KMS-11 (cell line): ENCODE measurements at regions not wholly inside any gene's neighbourhood (a gene's known extent, or its start where the extent isn't known, plus 50 kb on each side); places are given as distances from the start of the nearest gene placed in this dataset.

Source experiments
- H2AFZ ChIP-seq: fragments of 200-600 bp; sonication (generic); 2 replicates; pipeline ENCODE4 v1.6.1; 2016; ENCODE audit warnings: antibody characterized with exemption, mixed run types, low read depth
- H3K27ac ChIP-seq: fragments of 200-600 bp; sonication (generic); 2 replicates; pipeline ENCODE4 v1.6.1; 2016; ENCODE audit warnings: mild to moderate bottlenecking, mixed run types
- H3K27me3 ChIP-seq: fragments of 200-600 bp; sonication (generic); 2 replicates; pipeline ENCODE4 v1.6.1; 2017; ENCODE audit warnings: mild to moderate bottlenecking, low read depth, mixed run types, moderate library complexity; ENCODE audit not compliant: insufficient read depth
- H3K36me3 ChIP-seq: fragments of 200-600 bp; sonication (generic); 2 replicates; pipeline ENCODE4 v1.6.1; 2017; ENCODE audit warnings: mild to moderate bottlenecking, mixed run types; ENCODE audit not compliant: insufficient read depth
- H3K4me1 ChIP-seq: fragments of 200-600 bp; sonication (generic); 2 replicates; pipeline ENCODE4 v1.6.1; 2016; ENCODE audit warnings: mild to moderate bottlenecking, low read depth, mixed run types; ENCODE audit not compliant: poor library complexity, severe bottlenecking
- H3K4me2 ChIP-seq: fragments of 200-600 bp; sonication (generic); 2 replicates; pipeline ENCODE4 v1.7.0; 2016; ENCODE audit warnings: mild to moderate bottlenecking, mixed run types
- H3K4me3 ChIP-seq: fragments of 200-600 bp; sonication (generic); IDR thresholded peaks from 2 replicates; pipeline ENCODE4 v1.6.1; 2017; ENCODE audit warnings: low read depth, low read length, mixed read lengths; ENCODE audit not compliant: insufficient read depth
- H3K79me2 ChIP-seq: fragments of 200-600 bp; sonication (generic); 2 replicates; pipeline ENCODE4 v1.6.1; 2016; ENCODE audit warnings: low read depth, mixed run types; ENCODE audit not compliant: insufficient read depth
- H3K9ac ChIP-seq: fragments of 200-600 bp; sonication (generic); 2 replicates; pipeline ENCODE4 v1.6.1; 2016; ENCODE audit warnings: mild to moderate bottlenecking, mixed run types
- H4K20me1 ChIP-seq: fragments of 200-600 bp; sonication (generic); 2 replicates; pipeline ENCODE4 v1.6.1; 2016; ENCODE audit warnings: mild to moderate bottlenecking, mixed run types; ENCODE audit not compliant: insufficient read depth
- CTCF ChIP-seq: fragments of 200-600 bp; sonication (generic); conservative IDR thresholded peaks from 2 replicates; pipeline ENCODE4 v1.6.1; 2017; ENCODE audit warnings: low read depth, mild to moderate bottlenecking, antibody characterized with exemption, low read length, moderate library complexity, mixed read lengths

- no peaks in the 10 kb centered on the region for H4K20me1 ChIP-seq
- H3K36me3 ChIP-seq, result no peaks in the 10 kb centered on the region
- no peak overlapping the region for H3K9ac ChIP-seq
- H3K4me3 ChIP-seq, result no peak overlapping the region
- no peak overlapping the region for H3K4me2 ChIP-seq
- no peak for TF ChIP-seq CTCF
- no peak overlapping the region for H2AFZ ChIP-seq
- no peaks in the 10 kb centered on the region for H3K79me2 ChIP-seq
- no peak overlapping the region for H3K27ac ChIP-seq
- H3K27me3 ChIP-seq, result no peaks in the 10 kb centered on the region
- H3K4me1 ChIP-seq, result peaks cover 4% of the 10 kb centered on the region
These were observed 927.6 kb upstream of the CDH8 start for GRCh38 chr16:62963846-62964245.

- H3K4me2 ChIP-seq, result no peak overlapping the region
- H4K20me1 ChIP-seq, result no peaks in the 10 kb centered on the region
- H3K79me2 ChIP-seq, result no peaks in the 10 kb centered on the region
- H3K27ac ChIP-seq, result no peak overlapping the region
- no peak overlapping the region for H3K9ac ChIP-seq
- H2AFZ ChIP-seq, result no peak overlapping the region
- no peak overlapping the region for H3K4me3 ChIP-seq
- H3K4me1 ChIP-seq, result no peaks in the 10 kb centered on the region
- TF ChIP-seq CTCF, result no peak
- H3K36me3 ChIP-seq, result no peaks in the 10 kb centered on the region
- no peaks in the 10 kb centered on the region for H3K27me3 ChIP-seq
These were observed 918.8 kb upstream of the CDH8 start for GRCh38 chr16:62955033-62955349.

GRCh38 chr16:62954144-62955032 is 918.1 kb upstream of the CDH8 start:
- H3K36me3 ChIP-seq, result no peaks in the 10 kb centered on the region
- H3K4me3 ChIP-seq, result no peak overlapping the region
- H3K9ac ChIP-seq, result no peak overlapping the region
- H3K27me3 ChIP-seq, result no peaks in the 10 kb centered on the region
- no peaks in the 10 kb centered on the region for H3K79me2 ChIP-seq
- no peak overlapping the region for H2AFZ ChIP-seq
- no peaks in the 10 kb centered on the region for H4K20me1 ChIP-seq
- H3K4me2 ChIP-seq, result no peak overlapping the region
- no peaks in the 10 kb centered on the region for H3K4me1 ChIP-seq
- no peak overlapping the region for H3K27ac ChIP-seq
- no peak for TF ChIP-seq CTCF

- H3K4me2 ChIP-seq, result no peak overlapping the region
- no peak overlapping the region for H3K27ac ChIP-seq
- no peak for TF ChIP-seq CTCF
These were observed 914.1 kb upstream of the CDH8 start for GRCh38 chr16:62950351-62950750.

More at GRCh38 chr16:62950351-62950750, 914.1 kb upstream of the CDH8 start:
- Histone ChIP-seq H2AFZ (no peak overlapping the region), H4K20me1 (no peaks in the 10 kb centered on the region), H3K79me2 (no peaks in the 10 kb centered on the region), H3K27me3 (no peaks in the 10 kb centered on the region), H3K36me3 (no peaks in the 10 kb centered on the region), H3K9ac (no peak overlapping the region), H3K4me1 (no peaks in the 10 kb centered on the region), H3K4me3 (no peak overlapping the region)
